Muscle of arm (tissue), 1 donor: ENCODE measurements at regions not wholly inside any gene's neighbourhood (a gene's known extent, or its start where the extent isn't known, plus 50 kb on each side); places are given as distances from the start of the nearest gene placed in this dataset.
"Not testable (repeated sequence)": the region's sequence is repeated elsewhere in the genome, so short reads cannot be mapped to it uniquely, and the experiment has no call there.

Experiments used
- DNase-seq: peaks from one replicate; pipeline ENCODE4 v3.0.0-alpha.2; 2013

GRCh38 chrX:112577146-112577545, 102.6 kb downstream of the LHFPL1 start:
- DNase-seq = no peak

- DNase-seq = no peak
Observed at GRCh38 chrX:112571388-112571787, 108.3 kb downstream of the LHFPL1 start.

GRCh38 chrX:112555831-112556230, 123.9 kb downstream of the LHFPL1 start:
- DNase-seq = no peak

GRCh38 chrX:112545051-112545450, 134.7 kb downstream of the LHFPL1 start:
- no peak for DNase-seq

- DNase-seq = no peak
Observed at GRCh38 chrX:112536544-112536943, 143.2 kb downstream of the LHFPL1 start.

GRCh38 chrX:112527903-112528302, 151.8 kb downstream of the LHFPL1 start:
- no peak for DNase-seq

GRCh38 chrX:112521676-112522075, 158.1 kb downstream of the LHFPL1 start:
- no peak for DNase-seq

- no peak for DNase-seq
Observed at GRCh38 chrX:112520124-112520523, 159.6 kb downstream of the LHFPL1 start.

GRCh38 chrX:112513154-112513553, 166.6 kb downstream of the LHFPL1 start:
- no peak for DNase-seq

- DNase-seq = no peak
Observed at GRCh38 chrX:112512509-112512908, 167.2 kb downstream of the LHFPL1 start.

- DNase-seq = no peak
Observed at GRCh38 chrX:112510629-112511028, 169.1 kb downstream of the LHFPL1 start.

GRCh38 chrX:112477653-112478052, 202.1 kb downstream of the LHFPL1 start:
- no peak for DNase-seq

GRCh38 chrX:112473654-112474053, 206.1 kb downstream of the LHFPL1 start:
- DNase-seq = no peak

GRCh38 chrX:112470551-112470950, 209.2 kb downstream of the LHFPL1 start:
- no peak for DNase-seq

- not testable (repeated sequence) for DNase-seq
Observed at GRCh38 chrX:112461949-112462450, 217.7 kb downstream of the LHFPL1 start.

GRCh38 chrX:112457788-112458187, 221.9 kb downstream of the LHFPL1 start:
- no peak for DNase-seq

GRCh38 chrX:112450810-112451209, 228.9 kb downstream of the LHFPL1 start:
- DNase-seq = no peak

GRCh38 chrX:112440277-112440676, 239.5 kb downstream of the LHFPL1 start:
- no peak for DNase-seq

GRCh38 chrX:112424166-112424565, 255.6 kb downstream of the LHFPL1 start:
- DNase-seq = no peak

- DNase-seq = no peak
Observed at GRCh38 chrX:112391313-112391712, 288.4 kb downstream of the LHFPL1 start.

GRCh38 chrX:112381649-112382298, 298.0 kb downstream of the LHFPL1 start:
- DNase-seq = not testable (repeated sequence)

GRCh38 chrX:112380541-112381278, 298.1 kb upstream of the TRPC5 start:
- DNase-seq = no peak

GRCh38 chrX:112377481-112377880, 294.9 kb upstream of the TRPC5 start:
- no peak for DNase-seq
